ENCODE measurements at regions not wholly inside any gene's neighbourhood (a gene's known extent, or its start where the extent isn't known, plus 50 kb on each side); places are given as distances from the start of the nearest gene placed in this dataset.

DNA sequence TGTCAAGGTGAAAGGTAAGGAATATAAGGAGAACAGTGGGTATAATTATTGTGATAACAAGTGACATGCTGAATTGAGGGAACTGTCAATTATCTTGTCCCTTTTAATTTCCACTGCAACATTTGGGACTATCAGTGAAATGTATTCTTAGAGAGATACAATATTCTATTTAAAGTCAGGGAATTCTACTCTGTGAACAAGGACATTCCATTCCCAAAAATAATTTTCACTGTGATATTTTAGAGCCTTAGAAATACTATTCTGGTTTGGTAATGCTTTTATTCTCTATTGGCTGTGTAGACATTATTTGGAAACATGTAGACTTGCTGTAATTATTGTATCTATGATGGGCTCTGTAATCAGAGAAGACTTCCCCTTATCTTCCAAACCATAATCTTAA, 248.0 kb upstream of the PCSK5 start:
- H2AFZ ChIP-seq (ENCODE audit: low read depth), result no peak overlapping the region
- no peaks in the 10 kb centered on the region for H3K4me1 ChIP-seq (ENCODE audit: low read depth, poor library complexity, severe bottlenecking)
- H3K9ac ChIP-seq, result no peak overlapping the region
- H3K4me2 ChIP-seq, result no peak overlapping the region
- H3K4me3 ChIP-seq (IDR thresholded peaks at IDR 0.05; ENCODE audit: insufficient read depth, low read depth, low read length), result no peak overlapping the region
- no peaks in the 10 kb centered on the region for H3K27me3 ChIP-seq (ENCODE audit: insufficient read depth, low read depth)
- H3K36me3 ChIP-seq (ENCODE audit: insufficient read depth), result no peaks in the 10 kb centered on the region
- TF ChIP-seq, protein P1, sequence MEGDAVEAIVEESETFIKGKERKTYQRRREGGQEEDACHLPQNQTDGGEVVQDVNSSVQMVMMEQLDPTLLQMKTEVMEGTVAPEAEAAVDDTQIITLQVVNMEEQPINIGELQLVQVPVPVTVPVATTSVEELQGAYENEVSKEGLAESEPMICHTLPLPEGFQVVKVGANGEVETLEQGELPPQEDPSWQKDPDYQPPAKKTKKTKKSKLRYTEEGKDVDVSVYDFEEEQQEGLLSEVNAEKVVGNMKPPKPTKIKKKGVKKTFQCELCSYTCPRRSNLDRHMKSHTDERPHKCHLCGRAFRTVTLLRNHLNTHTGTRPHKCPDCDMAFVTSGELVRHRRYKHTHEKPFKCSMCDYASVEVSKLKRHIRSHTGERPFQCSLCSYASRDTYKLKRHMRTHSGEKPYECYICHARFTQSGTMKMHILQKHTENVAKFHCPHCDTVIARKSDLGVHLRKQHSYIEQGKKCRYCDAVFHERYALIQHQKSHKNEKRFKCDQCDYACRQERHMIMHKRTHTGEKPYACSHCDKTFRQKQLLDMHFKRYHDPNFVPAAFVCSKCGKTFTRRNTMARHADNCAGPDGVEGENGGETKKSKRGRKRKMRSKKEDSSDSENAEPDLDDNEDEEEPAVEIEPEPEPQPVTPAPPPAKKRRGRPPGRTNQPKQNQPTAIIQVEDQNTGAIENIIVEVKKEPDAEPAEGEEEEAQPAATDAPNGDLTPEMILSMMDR (conservative IDR thresholded peaks at IDR 0.05; ENCODE audit: low read depth, low read length), result no peak
- no peaks in the 10 kb centered on the region for H4K20me1 ChIP-seq (ENCODE audit: insufficient read depth)
- H3K79me2 ChIP-seq (ENCODE audit: insufficient read depth, low read depth), result no peaks in the 10 kb centered on the region
- no peak overlapping the region for H3K27ac ChIP-seq

DNA sequence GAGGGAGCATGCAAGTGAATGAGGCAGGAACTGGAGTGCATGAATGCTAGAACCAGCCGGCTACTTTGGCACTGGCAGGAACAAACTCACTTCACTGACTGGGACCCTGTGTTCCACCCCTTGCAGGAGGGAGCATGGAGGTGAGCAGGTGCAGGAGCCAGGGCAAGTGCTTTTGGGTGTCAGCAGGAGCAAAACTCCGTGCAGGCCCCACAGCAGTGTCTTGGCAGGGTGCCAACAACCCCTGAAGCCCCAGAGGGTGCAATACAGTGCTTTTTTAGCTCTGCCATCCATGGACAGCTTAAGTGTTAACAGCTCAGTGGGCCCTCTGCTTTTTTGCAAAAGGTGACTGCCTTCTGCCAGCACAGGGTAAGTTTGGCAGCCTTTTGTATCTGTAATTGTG, 245.8 kb upstream of the PCSK5 start:
- H4K20me1 ChIP-seq (ENCODE audit: insufficient read depth), result no peaks in the 10 kb centered on the region
- no peak overlapping the region for H3K4me2 ChIP-seq
- no peak overlapping the region for H3K27ac ChIP-seq
- TF ChIP-seq, protein P1 (conservative IDR thresholded peaks at IDR 0.05; ENCODE audit: low read depth, low read length), result no peak
- no peaks in the 10 kb centered on the region for H3K79me2 ChIP-seq (ENCODE audit: insufficient read depth, low read depth)
- no peaks in the 10 kb centered on the region for H3K4me1 ChIP-seq (ENCODE audit: low read depth, poor library complexity, severe bottlenecking)
- no peaks in the 10 kb centered on the region for H3K36me3 ChIP-seq (ENCODE audit: insufficient read depth)
- H3K4me3 ChIP-seq (IDR thresholded peaks at IDR 0.05; ENCODE audit: insufficient read depth, low read depth, low read length), result no peak overlapping the region
- no peak overlapping the region for H3K9ac ChIP-seq
- no peaks in the 10 kb centered on the region for H3K27me3 ChIP-seq (ENCODE audit: insufficient read depth, low read depth)
- no peak overlapping the region for H2AFZ ChIP-seq (ENCODE audit: low read depth)

DNA sequence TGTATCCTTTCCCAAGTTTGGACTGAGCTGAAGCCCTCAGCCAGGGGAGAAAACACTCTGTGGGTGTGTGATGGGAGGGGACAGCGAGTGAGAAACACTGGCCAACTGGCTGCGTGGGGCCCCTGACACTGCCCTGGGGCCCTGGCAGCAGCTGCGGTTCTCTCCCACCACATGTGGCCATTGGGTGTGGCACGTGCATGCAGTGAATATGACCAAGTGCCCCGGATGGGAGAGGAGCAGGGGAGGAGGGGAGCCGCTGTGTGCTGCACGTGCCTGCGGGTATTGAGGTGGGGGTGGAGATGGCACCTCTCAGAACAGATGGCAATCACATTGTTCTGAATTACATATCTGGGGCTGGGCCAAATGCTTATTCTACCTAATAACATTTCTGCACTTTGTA, 242.4 kb upstream of the PCSK5 start:
- Histone ChIP-seq H3K4me3 (IDR thresholded peaks at IDR 0.05; ENCODE audit: insufficient read depth, low read depth, low read length) (no peak overlapping the region), H3K27ac (no peak overlapping the region), H4K20me1 (ENCODE audit: insufficient read depth) (no peaks in the 10 kb centered on the region), H3K4me2 (no peak overlapping the region), H3K9ac (no peak overlapping the region), H3K27me3 (ENCODE audit: insufficient read depth, low read depth) (no peaks in the 10 kb centered on the region), H3K79me2 (ENCODE audit: insufficient read depth, low read depth) (no peaks in the 10 kb centered on the region), H3K4me1 (ENCODE audit: low read depth, poor library complexity, severe bottlenecking) (no peaks in the 10 kb centered on the region), H2AFZ (ENCODE audit: low read depth) (no peak overlapping the region), H3K36me3 (ENCODE audit: insufficient read depth) (no peaks in the 10 kb centered on the region)
- TF ChIP-seq, protein P1 (conservative IDR thresholded peaks at IDR 0.05; ENCODE audit: low read depth, low read length), result no peak

DNA sequence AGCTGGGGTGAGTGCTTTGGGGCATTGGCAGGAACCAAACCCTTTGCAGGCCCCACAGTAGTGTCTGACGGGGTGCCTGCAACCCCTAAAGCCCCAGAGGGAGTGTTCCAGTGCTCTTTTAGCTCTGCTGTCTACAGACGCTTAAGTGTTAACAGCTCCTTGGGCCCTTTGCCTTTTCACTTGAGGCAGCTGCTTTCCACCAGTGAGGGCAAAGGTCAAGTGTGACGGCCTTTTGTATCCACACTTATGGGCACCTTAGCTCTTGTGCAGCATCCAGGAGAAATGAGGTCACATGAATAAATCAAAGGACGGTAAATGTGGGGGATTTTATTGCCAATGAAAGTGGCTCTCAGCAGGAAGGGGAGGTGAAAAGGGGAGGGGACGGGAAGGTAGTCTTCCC, 241.4 kb upstream of the PCSK5 start:
- Histone ChIP-seq H2AFZ (ENCODE audit: low read depth) (no peak overlapping the region), H3K9ac (no peak overlapping the region), H3K4me3 (IDR thresholded peaks at IDR 0.05; ENCODE audit: insufficient read depth, low read depth, low read length) (no peak overlapping the region), H3K79me2 (ENCODE audit: insufficient read depth, low read depth) (no peaks in the 10 kb centered on the region), H3K27me3 (ENCODE audit: insufficient read depth, low read depth) (no peaks in the 10 kb centered on the region), H3K36me3 (ENCODE audit: insufficient read depth) (no peaks in the 10 kb centered on the region), H3K4me2 (no peak overlapping the region), H4K20me1 (ENCODE audit: insufficient read depth) (no peaks in the 10 kb centered on the region), H3K4me1 (ENCODE audit: low read depth, poor library complexity, severe bottlenecking) (no peaks in the 10 kb centered on the region), H3K27ac (no peak overlapping the region)
- TF ChIP-seq, protein P1 (conservative IDR thresholded peaks at IDR 0.05; ENCODE audit: low read depth, low read length), result no peak

DNA sequence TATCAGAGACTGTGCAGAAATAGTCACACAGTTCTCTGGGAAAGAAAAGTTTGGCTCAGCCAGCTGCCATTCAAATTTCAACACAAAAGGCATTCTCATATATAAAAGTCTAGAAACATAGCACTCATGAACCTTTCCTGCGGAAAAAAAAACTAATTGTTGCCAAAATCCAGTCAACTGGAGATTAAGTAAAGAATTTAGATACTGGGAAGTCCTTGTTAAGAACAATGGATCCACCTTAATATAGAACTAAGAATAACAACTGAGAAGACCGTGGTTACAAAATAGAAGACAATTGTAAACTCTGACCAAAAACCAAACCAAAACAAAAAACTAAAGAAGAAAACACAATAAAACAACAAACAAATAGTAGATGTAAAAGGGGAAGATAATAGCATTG, 238.8 kb upstream of the PCSK5 start:
- no peak overlapping the region for H3K9ac ChIP-seq
- no peak overlapping the region for H3K4me2 ChIP-seq
- H3K36me3 ChIP-seq (ENCODE audit: insufficient read depth), result no peaks in the 10 kb centered on the region
- H3K27me3 ChIP-seq (ENCODE audit: insufficient read depth, low read depth), result no peaks in the 10 kb centered on the region
- H3K4me3 ChIP-seq (IDR thresholded peaks at IDR 0.05; ENCODE audit: insufficient read depth, low read depth, low read length), result no peak overlapping the region
- no peaks in the 10 kb centered on the region for H3K4me1 ChIP-seq (ENCODE audit: low read depth, poor library complexity, severe bottlenecking)
- H4K20me1 ChIP-seq (ENCODE audit: insufficient read depth), result no peaks in the 10 kb centered on the region
- no peak overlapping the region for H3K27ac ChIP-seq
- H2AFZ ChIP-seq (ENCODE audit: low read depth), result no peak overlapping the region
- no peaks in the 10 kb centered on the region for H3K79me2 ChIP-seq (ENCODE audit: insufficient read depth, low read depth)
- TF ChIP-seq, protein P1 (conservative IDR thresholded peaks at IDR 0.05; ENCODE audit: low read depth, low read length), result no peak
